DND-41 (cell line): ENCODE measurements at regions not wholly inside any gene's neighbourhood (a gene's known extent, or its start where the extent isn't known, plus 50 kb on each side); places are given as distances from the start of the nearest gene placed in this dataset.

Source experiments
- ATAC-seq: fragments of 200-7000 bp; cut with Tn5 transposase; 3 replicates; pipeline ENCODE4 v1.9.1; 2021; ENCODE audit warnings: low read depth; ENCODE audit not compliant: insufficient read depth
- DNase-seq: peaks from one replicate; pipeline ENCODE4 v3.0.0-alpha.2; 2020
- H2AFZ ChIP-seq: 2 replicates; pipeline ENCODE4 v1.6.0; 2012; ENCODE audit warnings: low read depth, low read length
- H3K27ac ChIP-seq: 2 replicates; pipeline ENCODE4 v1.5.1; 2012; ENCODE audit warnings: low read length, inconsistent platforms
- H3K27me3 ChIP-seq: fragments of 200-600 bp; sonication (generic); 2 replicates; pipeline ENCODE4 v1.6.0; 2012; ENCODE audit warnings: low read length, mild to moderate bottlenecking, inconsistent platforms; ENCODE audit not compliant: insufficient read depth, poor library complexity
- H3K36me3 ChIP-seq: 2 replicates; pipeline ENCODE4 v1.5.1; 2012; ENCODE audit warnings: low read length, inconsistent platforms; ENCODE audit not compliant: insufficient read depth
- H3K4me1 ChIP-seq: 2 replicates; pipeline ENCODE4 v1.5.1; 2012; ENCODE audit warnings: mild to moderate bottlenecking, low read length; ENCODE audit not compliant: insufficient read depth
- H3K4me2 ChIP-seq: 2 replicates; pipeline ENCODE4 v1.6.0; 2012; ENCODE audit warnings: mild to moderate bottlenecking, moderate library complexity, low read length, inconsistent platforms; ENCODE audit not compliant: insufficient read depth
- H3K4me3 ChIP-seq, 2 experiments: fragments of 200-600 bp in 1 of 2; shearing (Covaris generic) in 1 of 2; 2 replicates each; pipeline ENCODE4 v1.5.1; 2012 to 2016; ENCODE audit warnings: inconsistent platforms in 2 of 2, low read length in 2 of 2, mild to moderate bottlenecking in 2 of 2, low read depth in 1 of 2, moderate library complexity in 1 of 2
- H3K79me2 ChIP-seq: 2 replicates; pipeline ENCODE4 v1.6.0; 2012; ENCODE audit warnings: low read length, inconsistent platforms; ENCODE audit not compliant: insufficient read depth
- H3K9ac ChIP-seq: 2 replicates; pipeline ENCODE4 v1.6.0; 2012; ENCODE audit warnings: low read depth, mild to moderate bottlenecking, inconsistent platforms, low read length, moderate library complexity
- H3K9me3 ChIP-seq: 2 replicates; pipeline ENCODE4 v1.5.1; 2012; ENCODE audit warnings: low read length, moderate library complexity, mild to moderate bottlenecking, inconsistent platforms; ENCODE audit not compliant: insufficient read depth, severe bottlenecking
- H4K20me1 ChIP-seq: 2 replicates; pipeline ENCODE4 v1.6.0; 2012; ENCODE audit warnings: low read length; ENCODE audit not compliant: insufficient read depth
- EZH2 ChIP-seq: IDR thresholded peaks from 3 replicates; pipeline ENCODE4 v1.6.1; 2012; ENCODE audit warnings: borderline replicate concordance, low read depth, mild to moderate bottlenecking, moderate library complexity, low read length, inconsistent platforms; ENCODE audit not compliant: severe bottlenecking
- TF ChIP-seq, protein P1 (sequence below): IDR thresholded peaks from 2 replicates; pipeline ENCODE4 v1.5.1; 2012; ENCODE audit warnings: borderline replicate concordance, low read length, moderate library complexity, mild to moderate bottlenecking; ENCODE audit not compliant: poor library complexity, severe bottlenecking; ENCODE audit errors: extremely low read depth

DNA sequence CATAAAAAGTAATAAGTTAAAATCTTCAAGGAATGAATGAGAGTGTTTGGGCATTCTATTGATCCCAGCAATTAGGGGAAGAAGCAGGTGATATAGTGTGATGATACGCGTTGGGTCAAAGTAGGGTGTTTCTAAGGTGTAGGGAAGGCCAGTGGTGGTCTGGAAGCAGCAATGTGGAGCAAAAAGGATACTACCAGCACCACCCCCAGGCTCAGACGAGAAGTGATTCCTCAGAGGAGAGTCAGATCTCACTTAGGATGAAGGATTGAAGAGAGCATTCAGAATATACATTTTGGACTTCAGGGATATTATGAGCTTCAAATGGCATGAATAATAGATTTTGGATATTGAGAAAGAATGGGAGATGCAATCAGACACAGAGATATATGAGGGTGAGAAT, 497.6 kb downstream of the RMST start:
- no peak overlapping the region for H3K4me2 ChIP-seq
- no peak overlapping the region for H2AFZ ChIP-seq
- H3K9me3 ChIP-seq: no peaks in the 10 kb centered on the region
- TF ChIP-seq, protein P1, sequence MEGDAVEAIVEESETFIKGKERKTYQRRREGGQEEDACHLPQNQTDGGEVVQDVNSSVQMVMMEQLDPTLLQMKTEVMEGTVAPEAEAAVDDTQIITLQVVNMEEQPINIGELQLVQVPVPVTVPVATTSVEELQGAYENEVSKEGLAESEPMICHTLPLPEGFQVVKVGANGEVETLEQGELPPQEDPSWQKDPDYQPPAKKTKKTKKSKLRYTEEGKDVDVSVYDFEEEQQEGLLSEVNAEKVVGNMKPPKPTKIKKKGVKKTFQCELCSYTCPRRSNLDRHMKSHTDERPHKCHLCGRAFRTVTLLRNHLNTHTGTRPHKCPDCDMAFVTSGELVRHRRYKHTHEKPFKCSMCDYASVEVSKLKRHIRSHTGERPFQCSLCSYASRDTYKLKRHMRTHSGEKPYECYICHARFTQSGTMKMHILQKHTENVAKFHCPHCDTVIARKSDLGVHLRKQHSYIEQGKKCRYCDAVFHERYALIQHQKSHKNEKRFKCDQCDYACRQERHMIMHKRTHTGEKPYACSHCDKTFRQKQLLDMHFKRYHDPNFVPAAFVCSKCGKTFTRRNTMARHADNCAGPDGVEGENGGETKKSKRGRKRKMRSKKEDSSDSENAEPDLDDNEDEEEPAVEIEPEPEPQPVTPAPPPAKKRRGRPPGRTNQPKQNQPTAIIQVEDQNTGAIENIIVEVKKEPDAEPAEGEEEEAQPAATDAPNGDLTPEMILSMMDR: no peak
- no peaks in the 10 kb centered on the region for H3K27me3 ChIP-seq
- H4K20me1 ChIP-seq: no peaks in the 10 kb centered on the region
- no peaks in the 10 kb centered on the region for H3K4me1 ChIP-seq
- no peaks in the 10 kb centered on the region for H3K79me2 ChIP-seq
- DNase-seq: no peak
- no peak overlapping the region for H3K27ac ChIP-seq
- H3K36me3 ChIP-seq: no peaks in the 10 kb centered on the region
- ATAC-seq: no peak
- no peak overlapping the region for H3K9ac ChIP-seq
- H3K4me3 ChIP-seq: no peak overlapping the region

- Histone ChIP-seq H4K20me1 (no peaks in the 10 kb centered on the region), H3K27me3 (no peaks in the 10 kb centered on the region), H2AFZ (no peak overlapping the region), H3K9ac (no peak overlapping the region), H3K36me3 (no peaks in the 10 kb centered on the region), H3K27ac (no peak overlapping the region), H3K9me3 (no peaks in the 10 kb centered on the region), H3K4me3 (no peak overlapping the region), H3K79me2 (no peaks in the 10 kb centered on the region), H3K4me1 (no peaks in the 10 kb centered on the region), H3K4me2 (no peak overlapping the region)
- DNase-seq (peak; percentile 21), ATAC-seq (peak; percentile 54; the same call in 1 of the 3 replicates)
- TF ChIP-seq, protein P1: peak; percentile 71
- TF ChIP-seq EZH2: no peak
Observed at GRCh38 chr12:97960741-97961608, 498.4 kb downstream of the RMST start.

DNA sequence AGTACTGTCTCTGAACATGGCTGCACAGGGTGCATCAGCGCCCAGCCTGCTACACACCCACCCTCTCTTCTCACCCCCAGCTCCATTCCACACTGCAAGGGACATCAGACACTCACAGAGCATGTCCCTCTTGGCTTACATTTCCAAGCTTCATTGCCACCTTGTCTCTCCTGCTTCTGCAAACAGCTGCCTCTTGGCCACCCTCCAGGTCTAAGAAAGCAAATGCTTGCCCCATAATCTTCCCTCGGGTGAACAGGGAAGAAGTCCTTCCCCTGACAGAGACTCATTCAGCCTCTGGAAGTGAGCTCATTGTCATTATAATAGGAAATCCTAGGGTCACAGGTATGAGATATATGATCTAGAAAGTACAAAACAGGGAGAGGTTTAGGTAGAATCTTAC, 505.2 kb downstream of the RMST start:
- no peaks in the 10 kb centered on the region for H3K4me1 ChIP-seq
- H3K36me3 ChIP-seq: no peaks in the 10 kb centered on the region
- H3K27me3 ChIP-seq: no peaks in the 10 kb centered on the region
- TF ChIP-seq, protein P1: no peak
- no peak for TF ChIP-seq EZH2
- H3K9ac ChIP-seq: no peak overlapping the region
- no peak overlapping the region for H3K27ac ChIP-seq
- DNase-seq (no peak), ATAC-seq (no peak)
- H3K79me2 ChIP-seq: no peaks in the 10 kb centered on the region
- no peaks in the 10 kb centered on the region for H4K20me1 ChIP-seq
- no peaks in the 10 kb centered on the region for H3K9me3 ChIP-seq
- no peak overlapping the region for H3K4me3 ChIP-seq
- H3K4me2 ChIP-seq: no peak overlapping the region
- H2AFZ ChIP-seq: no peak overlapping the region
